GF-D8 (cell line): ENCODE measurements at regions not wholly inside any gene's neighbourhood (a gene's known extent, or its start where the extent isn't known, plus 50 kb on each side); places are given as distances from the start of the nearest gene placed in this dataset.
"Not testable (repeated sequence)": the region's sequence is repeated elsewhere in the genome, so short reads cannot be mapped to it uniquely, and the experiment has no call there.

Source experiments
- DNase-seq: peaks from one replicate; lab custom pipeline; 2025; lab: John Stamatoyannopoulos, UW

GRCh38 chr11:93032580-93032979, 63.1 kb downstream of the MTNR1B start:
- no peak for DNase-seq

GRCh38 chr11:93033093-93033492, 63.6 kb downstream of the MTNR1B start:
- DNase-seq = no peak

DNA sequence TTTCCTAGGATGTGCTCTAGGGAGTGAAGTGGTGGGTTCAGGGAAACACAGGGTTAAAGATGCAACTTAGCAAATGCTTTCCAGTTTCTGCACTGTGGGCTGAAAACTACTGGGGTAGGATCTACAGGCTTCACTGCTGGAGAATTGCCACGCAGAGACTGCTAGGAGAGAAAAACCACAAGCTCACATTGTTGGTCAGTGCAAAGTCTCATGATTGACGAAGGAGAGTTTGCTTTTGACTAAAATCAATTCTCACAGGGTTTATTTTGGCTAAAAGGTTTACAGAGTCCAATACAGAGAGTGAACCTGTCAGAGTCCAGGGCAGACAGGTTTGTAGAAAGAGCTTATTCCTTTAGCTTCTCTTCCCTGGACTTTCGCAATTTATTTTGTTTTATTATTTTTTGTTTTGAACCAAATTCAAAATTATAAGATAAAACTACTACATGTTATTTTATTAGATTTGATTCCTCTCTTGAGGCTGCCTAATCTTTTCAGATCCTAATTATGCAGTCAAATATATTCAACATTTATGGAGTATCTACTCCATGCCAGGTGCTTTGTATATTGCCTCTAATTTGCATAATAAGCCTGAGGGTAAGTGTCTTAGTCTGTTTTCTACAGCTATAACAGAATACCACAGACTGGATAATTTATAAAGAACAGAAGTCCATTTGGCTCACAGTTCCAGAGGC, 64.7 kb downstream of the MTNR1B start:
- no peak for DNase-seq

DNA sequence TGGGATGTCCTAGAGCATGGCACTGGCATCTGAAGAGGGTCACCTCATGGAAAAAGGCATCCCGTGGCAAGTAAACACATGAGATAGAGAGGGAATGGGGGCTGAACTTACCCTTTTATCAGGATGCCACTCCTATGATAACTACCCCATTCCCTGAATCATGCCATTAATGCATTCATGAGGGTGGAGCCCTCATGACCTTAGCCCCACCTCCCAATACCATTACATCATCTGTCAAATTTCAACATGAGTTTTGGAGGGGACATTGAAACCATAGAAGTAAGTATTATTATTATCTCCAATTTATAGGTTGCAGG, 65.2 kb downstream of the MTNR1B start:
- DNase-seq = no peak

DNA sequence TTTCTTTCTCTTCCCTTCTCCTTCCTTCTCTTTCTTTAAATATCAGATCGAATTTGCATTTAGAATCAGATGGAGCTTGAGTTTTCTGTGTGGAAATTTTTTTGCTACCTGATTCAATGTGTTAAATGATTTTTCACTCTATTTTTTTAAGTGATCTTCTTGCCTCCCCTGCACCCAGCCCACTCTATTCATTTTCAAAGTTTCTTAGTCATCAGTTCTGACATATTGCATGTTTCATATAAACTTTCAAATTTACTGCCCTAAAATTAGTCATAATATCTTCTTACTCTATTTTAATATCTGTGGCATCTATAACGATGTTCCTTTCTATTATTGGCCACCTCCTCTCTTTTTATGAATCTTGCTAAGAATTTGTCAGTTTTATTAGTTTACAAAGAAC, 69.1 kb downstream of the MTNR1B start:
- no peak for DNase-seq

DNA sequence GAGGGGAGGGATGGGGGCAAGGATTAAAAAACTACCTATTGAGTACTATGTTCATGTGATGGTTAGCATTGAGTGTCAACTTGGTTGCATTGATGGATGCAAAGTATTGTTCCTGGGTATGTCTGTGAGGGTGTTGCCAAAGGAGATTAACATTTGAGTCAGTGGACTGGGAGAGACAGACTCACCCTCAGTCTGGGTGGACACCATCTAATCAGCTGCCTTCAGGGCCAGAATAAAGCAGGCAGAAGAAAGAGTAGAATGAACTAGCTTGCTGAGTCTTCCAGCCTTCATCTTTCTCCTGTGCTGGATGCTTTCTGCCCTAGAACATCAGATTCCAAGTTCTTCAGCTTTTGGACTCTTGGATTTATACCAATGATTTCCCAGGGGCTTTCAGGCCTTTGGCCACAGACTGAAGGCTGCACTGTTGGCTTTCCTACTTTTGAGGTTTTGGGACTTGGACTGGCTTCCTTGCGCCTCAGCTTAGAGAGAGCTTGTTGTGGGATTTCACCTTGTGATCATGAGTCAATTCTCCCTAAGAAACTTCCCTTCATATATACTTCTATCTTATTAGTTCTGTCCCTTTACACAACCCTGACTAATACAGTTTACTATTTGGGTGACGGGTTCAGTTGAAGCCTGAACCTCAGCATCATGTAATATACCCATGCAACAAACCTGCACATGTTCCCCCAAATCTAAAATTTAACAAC, 70.2 kb downstream of the MTNR1B start:
- DNase-seq = no peak

DNA sequence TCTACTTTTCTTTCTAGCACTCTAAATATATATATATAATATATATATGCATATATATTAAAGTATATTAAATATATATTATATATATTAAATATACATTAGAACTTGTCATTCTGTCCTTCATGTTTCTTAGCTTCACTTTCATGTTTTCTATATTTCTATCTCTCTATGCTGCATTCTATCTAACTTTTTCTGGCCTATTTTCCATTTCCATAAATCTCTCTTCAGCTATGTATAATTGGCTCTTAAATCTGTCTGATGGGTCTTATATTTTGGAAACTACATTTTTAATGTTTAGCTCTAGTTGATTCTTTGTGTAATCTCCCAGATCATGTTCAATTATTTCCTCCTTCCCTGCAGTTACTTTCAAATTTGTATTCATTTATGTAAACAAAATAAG, 72.2 kb downstream of the MTNR1B start:
- DNase-seq = no peak

GRCh38 chr11:93043186-93043585, 73.7 kb downstream of the MTNR1B start:
- not testable (repeated sequence) for DNase-seq

- DNase-seq = no peak
These were observed 80.3 kb downstream of the MTNR1B start for GRCh38 chr11:93049740-93050139.

DNA sequence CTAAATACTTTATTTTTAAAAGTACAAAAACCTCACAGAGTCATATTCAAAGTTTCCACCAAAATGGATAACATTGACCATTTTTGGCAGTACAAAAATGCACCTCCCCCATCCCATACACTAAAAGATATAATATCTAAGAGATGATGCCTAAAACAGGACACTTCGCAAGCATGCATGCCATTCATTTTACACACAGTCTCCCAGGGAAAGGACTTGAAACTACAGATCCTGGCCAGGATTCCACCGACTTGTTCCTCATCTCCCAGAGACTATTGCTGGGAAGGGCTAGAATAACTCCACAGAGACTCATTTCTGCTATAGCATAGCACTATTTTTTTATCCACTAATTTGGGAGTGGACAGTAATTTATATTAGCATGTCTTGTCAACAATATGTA, 81.7 kb downstream of the MTNR1B start:
- no peak for DNase-seq

DNA sequence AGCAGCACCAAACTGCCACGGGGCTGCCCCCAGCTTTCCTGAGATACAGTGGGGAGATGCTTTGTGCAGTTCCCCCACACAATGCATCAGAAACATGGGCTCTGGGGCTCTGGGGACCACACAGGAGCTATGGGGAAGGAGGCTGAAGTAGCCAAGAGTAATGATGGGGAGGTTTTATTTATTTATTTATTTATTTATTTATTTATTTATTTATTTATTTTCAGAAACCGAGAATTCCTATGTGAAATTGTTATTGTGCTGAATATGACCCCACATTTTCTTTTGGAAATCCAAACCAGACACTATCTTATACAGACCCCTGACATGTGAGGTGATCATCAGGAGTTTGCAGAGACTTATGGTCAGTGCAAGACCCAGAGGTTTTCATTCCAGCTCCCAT, 84.4 kb downstream of the MTNR1B start:
- no peak for DNase-seq

DNA sequence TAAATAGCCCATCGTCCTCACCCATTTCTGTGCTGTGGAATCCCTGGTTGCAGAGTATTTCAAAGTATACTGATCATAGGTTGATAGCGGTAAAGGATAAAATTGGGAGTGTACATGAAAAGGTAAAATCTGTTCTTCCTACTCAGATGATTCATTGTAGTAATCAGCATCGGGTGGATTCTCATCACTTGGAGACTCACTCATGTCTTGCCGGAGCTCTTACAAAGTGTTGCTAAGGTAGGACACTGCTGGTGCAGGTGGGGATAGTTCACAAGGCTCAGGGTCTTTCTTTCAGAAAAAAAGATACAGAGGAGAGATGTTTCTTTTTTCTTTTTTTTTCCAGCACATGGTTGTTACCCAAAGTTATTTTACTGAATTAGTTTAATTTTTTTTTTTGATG, 84.8 kb downstream of the MTNR1B start:
- no peak for DNase-seq

DNA sequence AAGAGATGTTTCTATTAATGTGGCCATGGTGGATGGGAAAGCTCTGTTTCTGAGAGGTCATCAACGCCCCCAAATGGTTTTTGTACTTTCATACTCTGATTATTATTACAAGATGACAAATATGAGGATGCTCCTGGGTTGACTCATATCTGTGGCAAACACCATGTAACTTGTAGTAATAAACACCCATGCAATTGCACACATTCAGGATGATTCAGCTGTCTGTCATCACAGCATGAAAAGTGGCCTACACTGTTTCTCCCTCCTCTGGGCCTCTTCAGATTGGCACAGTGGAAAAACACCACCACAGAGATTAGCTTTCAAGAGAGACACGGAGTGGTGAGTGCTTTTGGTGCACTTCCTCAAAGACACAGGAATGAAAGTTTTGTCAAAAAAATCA, 85.4 kb downstream of the MTNR1B start:
- no peak for DNase-seq

GRCh38 chr11:93059117-93059957, 89.9 kb downstream of the MTNR1B start:
- DNase-seq = no peak

DNA sequence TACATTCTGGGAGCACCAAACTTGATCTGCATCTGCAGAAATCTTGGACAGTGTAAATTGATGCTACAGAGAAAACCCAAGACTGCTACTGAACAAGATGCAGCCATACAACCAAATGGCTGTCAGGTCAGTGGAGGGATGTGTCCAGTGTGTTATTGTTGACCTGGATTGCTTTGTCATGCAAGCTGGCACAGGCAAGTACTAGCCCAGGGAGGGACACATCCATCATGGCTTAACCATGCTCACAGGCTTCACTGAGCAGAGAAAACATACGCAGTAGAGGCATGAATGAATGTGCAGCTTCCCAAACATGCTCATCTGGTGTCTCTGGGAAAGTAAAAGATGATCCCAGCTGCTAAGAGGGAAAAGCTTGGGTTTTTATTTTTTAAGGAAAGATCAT, 93.6 kb downstream of the MTNR1B start:
- DNase-seq = no peak

GRCh38 chr11:93065074-93065674, 95.7 kb downstream of the MTNR1B start:
- not testable (repeated sequence) for DNase-seq

DNA sequence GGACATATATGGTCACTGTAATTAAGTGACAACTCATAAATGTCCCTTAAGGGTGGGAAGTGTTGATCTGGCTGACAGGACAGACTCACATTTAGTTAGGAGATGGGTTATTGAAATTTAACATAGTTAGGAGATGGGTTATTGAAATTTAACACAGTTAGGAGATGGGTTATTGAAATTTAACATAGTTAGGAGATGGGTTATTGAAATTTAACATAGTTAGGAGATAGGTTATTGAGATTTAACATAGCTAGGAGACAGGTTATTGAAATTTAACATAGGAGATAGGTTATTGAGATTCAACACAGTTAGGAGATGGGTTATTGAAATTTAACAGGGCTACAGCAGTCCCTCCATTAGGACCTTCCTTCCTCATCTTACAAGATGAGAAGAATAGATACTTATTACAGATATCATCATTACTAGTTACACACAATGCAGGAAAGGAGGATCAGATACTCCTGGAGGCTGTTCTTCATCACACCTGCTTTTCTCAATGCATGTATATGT, 98.5 kb downstream of the MTNR1B start:
- DNase-seq = no peak

GRCh38 chr11:93072229-93072914, 102.9 kb downstream of the MTNR1B start:
- DNase-seq = no peak

- no peak for DNase-seq
These were observed 103.6 kb downstream of the MTNR1B start for GRCh38 chr11:93073026-93073425.

DNA sequence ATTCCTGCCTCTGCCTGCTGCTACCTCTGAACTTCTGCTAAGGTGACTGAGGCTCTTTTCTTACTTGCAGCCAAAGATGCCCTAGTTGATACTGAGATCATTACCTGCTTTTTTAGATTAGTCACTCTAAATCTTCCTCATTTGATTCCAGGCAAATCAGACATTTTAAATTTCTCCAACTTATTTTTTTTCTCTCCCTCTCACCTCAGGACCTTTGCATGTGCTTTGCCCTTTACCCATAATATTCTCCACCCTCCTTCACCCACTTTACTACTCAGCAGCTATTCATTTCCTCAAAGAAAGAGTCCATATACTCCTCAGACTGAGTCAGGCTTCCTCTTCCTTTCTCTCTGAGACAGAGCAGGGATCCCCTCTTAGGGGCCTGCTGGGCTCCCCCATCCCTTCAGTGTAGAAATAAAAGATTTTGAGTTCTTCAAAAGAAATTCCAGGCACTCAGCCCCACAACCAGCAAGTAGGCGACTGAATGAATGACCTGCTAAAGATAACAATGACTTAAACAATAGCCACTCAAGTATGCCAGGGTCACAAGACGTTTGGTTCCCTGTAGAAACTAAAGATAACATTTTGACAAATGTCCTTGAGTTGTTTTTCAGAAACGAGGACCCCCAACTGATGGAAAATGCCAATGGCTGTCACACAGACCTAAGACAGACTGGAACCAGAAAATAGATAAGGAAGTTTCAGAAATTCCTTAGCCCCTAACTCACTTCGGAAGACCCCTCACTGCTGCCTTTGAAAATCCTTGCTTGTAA, 104.2 kb downstream of the MTNR1B start:
- no peak for DNase-seq

DNA sequence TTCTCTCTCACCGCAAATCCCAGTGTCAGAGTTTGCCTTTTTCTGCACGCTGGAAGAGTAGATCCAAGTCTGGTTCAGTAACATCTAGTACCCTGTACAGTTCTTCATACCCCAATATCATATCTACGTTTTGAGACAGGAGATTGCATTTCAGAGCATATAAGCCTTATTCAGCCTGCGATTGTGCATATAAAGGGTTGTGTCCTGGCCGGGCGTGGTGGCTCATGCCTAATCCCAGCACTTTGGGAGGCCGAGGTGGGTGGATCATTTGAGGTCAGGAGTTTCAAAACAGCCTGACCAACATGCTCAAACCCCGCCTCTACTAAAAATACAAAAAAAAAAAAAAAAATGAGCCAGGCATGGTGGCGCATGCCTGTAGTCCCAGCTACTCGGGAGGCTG, 104.9 kb downstream of the MTNR1B start:
- no peak for DNase-seq
